Stimulated activated naive CD8-positive, alpha-beta T cell treated with anti-CD3 and anti-CD28 coated beads, Interleukin-15, amount 100 ng/mL, for 72 hours (primary cell): ENCODE measurements at regions not wholly inside any gene's neighbourhood (a gene's known extent, or its start where the extent isn't known, plus 50 kb on each side); places are given as distances from the start of the nearest gene placed in this dataset.

Experiments used
- ATAC-seq: fragments of 150-1000 bp; cut with Tn5 transposase; 2 replicates; pipeline ENCODE4 v1.10.0; 2021; ENCODE audit warnings: mild to moderate bottlenecking, moderate library complexity
- DNase-seq, 2 donors: peaks; one replicate each; pipeline ENCODE4 v3.0.0; 2021 to 2022
- H3K27ac Mint-ChIP-seq, 2 donors: one replicate each; pipeline ENCODE4 v1.8.0; 2022; ENCODE audit warnings: mild to moderate bottlenecking in 2 of 2, mixed read lengths in 2 of 2, moderate library complexity in 2 of 2
- H3K27me3 Mint-ChIP-seq: one replicate; pipeline ENCODE4 v1.8.0; 2022; ENCODE audit warnings: mixed read lengths
- H3K4me1 Mint-ChIP-seq: one replicate; pipeline ENCODE4 v1.8.0; 2022; ENCODE audit warnings: mild to moderate bottlenecking, mixed read lengths
- H3K4me3 Mint-ChIP-seq, 2 donors: one replicate each; pipeline ENCODE4 v1.8.0; 2022; ENCODE audit warnings: mild to moderate bottlenecking in 2 of 2, mixed read lengths in 2 of 2, moderate library complexity in 1 of 2
- H3K9me3 Mint-ChIP-seq, 2 donors: one replicate each; pipeline ENCODE4 v1.8.0; 2022; ENCODE audit warnings: mixed read lengths in 2 of 2

- Mint-ChIP-seq H3K4me3 (no peak overlapping the region), H3K9me3 (no peaks in the 10 kb centered on the region), H3K27me3 (no peaks in the 10 kb centered on the region), H3K27ac (no peak overlapping the region), H3K4me1 (no peaks in the 10 kb centered on the region)
- DNase-seq (no peak), ATAC-seq (no peak)
These were observed 677.0 kb downstream of the NR2F1-AS1 start for GRCh38 chr5:92904021-92904420.

- Mint-ChIP-seq H3K9me3 (no peaks in the 10 kb centered on the region), H3K4me1 (no peaks in the 10 kb centered on the region), H3K27ac (no peak overlapping the region), H3K27me3 (no peaks in the 10 kb centered on the region), H3K4me3 (no peak overlapping the region)
- DNase-seq (no peak), ATAC-seq (no peak)
These were observed 681.4 kb downstream of the NR2F1-AS1 start for GRCh38 chr5:92899611-92900010.

- no peaks in the 10 kb centered on the region for H3K27me3 Mint-ChIP-seq
- no peak overlapping the region for H3K27ac Mint-ChIP-seq
- DNase-seq, result no peak
- H3K9me3 Mint-ChIP-seq, result peaks cover 0 to under 1% of the 10 kb centered on the region in 2 donors
- ATAC-seq, result no peak
- H3K4me1 Mint-ChIP-seq, result no peaks in the 10 kb centered on the region
- H3K4me3 Mint-ChIP-seq, result no peak overlapping the region
These were observed 684.3 kb downstream of the NR2F1-AS1 start for GRCh38 chr5:92896722-92897121.

- no peak overlapping the region for H3K4me3 Mint-ChIP-seq
- DNase-seq (no peak), ATAC-seq (no peak)
- no peak overlapping the region for H3K27ac Mint-ChIP-seq
- peaks cover 9 to 10% of the 10 kb centered on the region in 2 donors for H3K9me3 Mint-ChIP-seq
- no peaks in the 10 kb centered on the region for H3K4me1 Mint-ChIP-seq
- no peaks in the 10 kb centered on the region for H3K27me3 Mint-ChIP-seq
These were observed 690.2 kb downstream of the NR2F1-AS1 start for GRCh38 chr5:92890841-92891244.

GRCh38 chr5:92889140-92889539, 691.9 kb downstream of the NR2F1-AS1 start:
- ATAC-seq, result no peak
- no peak overlapping the region for H3K4me3 Mint-ChIP-seq
- no peak overlapping the region for H3K27ac Mint-ChIP-seq
- H3K27me3 Mint-ChIP-seq, result no peaks in the 10 kb centered on the region
- H3K4me1 Mint-ChIP-seq, result no peaks in the 10 kb centered on the region
- DNase-seq, result no peak
- H3K9me3 Mint-ChIP-seq, result peaks cover 9 to 10% of the 10 kb centered on the region in 2 donors

- no peaks in the 10 kb centered on the region for H3K4me1 Mint-ChIP-seq
- no peak overlapping the region for H3K27ac Mint-ChIP-seq
- DNase-seq (no peak), ATAC-seq (no peak)
- H3K4me3 Mint-ChIP-seq, result no peak overlapping the region
- H3K27me3 Mint-ChIP-seq, result no peaks in the 10 kb centered on the region
- peaks cover 9 to 10% of the 10 kb centered on the region in 2 donors for H3K9me3 Mint-ChIP-seq
These were observed 693.8 kb downstream of the NR2F1-AS1 start for GRCh38 chr5:92887254-92887653.

GRCh38 chr5:92886751-92887150, 694.3 kb downstream of the NR2F1-AS1 start:
- Mint-ChIP-seq H3K9me3 (peaks cover 9 to 10% of the 10 kb centered on the region in 2 donors), H3K27me3 (no peaks in the 10 kb centered on the region), H3K4me1 (no peaks in the 10 kb centered on the region), H3K27ac (no peak overlapping the region), H3K4me3 (no peak overlapping the region)
- DNase-seq (no peak), ATAC-seq (no peak)

GRCh38 chr5:92885950-92886349, 695.1 kb downstream of the NR2F1-AS1 start:
- ATAC-seq, result no peak
- Mint-ChIP-seq H3K27ac (no peak overlapping the region), H3K4me1 (no peaks in the 10 kb centered on the region), H3K4me3 (no peak overlapping the region), H3K27me3 (no peaks in the 10 kb centered on the region), H3K9me3 (peaks cover 2 to 3% of the 10 kb centered on the region in 2 donors)
- DNase-seq, result no peak

GRCh38 chr5:92884469-92884868, 696.5 kb downstream of the NR2F1-AS1 start:
- H3K27ac Mint-ChIP-seq, result no peak overlapping the region
- H3K4me3 Mint-ChIP-seq, result no peak overlapping the region
- ATAC-seq (no peak), DNase-seq (no peak)
- H3K27me3 Mint-ChIP-seq, result no peaks in the 10 kb centered on the region
- no peaks in the 10 kb centered on the region for H3K4me1 Mint-ChIP-seq
- H3K9me3 Mint-ChIP-seq, result no peaks in the 10 kb centered on the region

GRCh38 chr5:92879806-92880543, 701.0 kb downstream of the NR2F1-AS1 start:
- no peak overlapping the region for H3K4me3 Mint-ChIP-seq
- ATAC-seq (no peak), DNase-seq (no peak)
- no peak overlapping the region for H3K27ac Mint-ChIP-seq
- peaks cover 10 to 11% of the 10 kb centered on the region in 2 donors for H3K9me3 Mint-ChIP-seq
- H3K27me3 Mint-ChIP-seq, result no peaks in the 10 kb centered on the region
- no peaks in the 10 kb centered on the region for H3K4me1 Mint-ChIP-seq

- Mint-ChIP-seq H3K27me3 (no peaks in the 10 kb centered on the region), H3K27ac (no peak overlapping the region), H3K9me3 (peaks cover 14 to 29% of the 10 kb centered on the region in 2 donors), H3K4me1 (no peaks in the 10 kb centered on the region), H3K4me3 (no peak overlapping the region)
- no peak for DNase-seq
- ATAC-seq, result no peak
These were observed 706.2 kb downstream of the NR2F1-AS1 start for GRCh38 chr5:92874790-92875189.

GRCh38 chr5:92868442-92868841, 712.6 kb downstream of the NR2F1-AS1 start:
- no peak overlapping the region for H3K4me3 Mint-ChIP-seq
- ATAC-seq, result no peak
- DNase-seq, result no peak

GRCh38 chr5:92864591-92864990, 716.4 kb downstream of the NR2F1-AS1 start:
- ATAC-seq (no peak), DNase-seq (no peak)
- H3K4me1 Mint-ChIP-seq, result no peaks in the 10 kb centered on the region
- no peaks in the 10 kb centered on the region for H3K27me3 Mint-ChIP-seq
- no peak overlapping the region for H3K4me3 Mint-ChIP-seq
- no peak overlapping the region for H3K27ac Mint-ChIP-seq
- H3K9me3 Mint-ChIP-seq, result no peaks in the 10 kb centered on the region

More at GRCh38 chr5:92868442-92868841, 712.6 kb downstream of the NR2F1-AS1 start:
- no peaks in the 10 kb centered on the region for H3K27me3 Mint-ChIP-seq
- H3K9me3 Mint-ChIP-seq, result peaks cover 0 to 5% of the 10 kb centered on the region in 2 donors
- H3K27ac Mint-ChIP-seq, result no peak overlapping the region
- no peaks in the 10 kb centered on the region for H3K4me1 Mint-ChIP-seq

- no peaks in the 10 kb centered on the region for H3K27me3 Mint-ChIP-seq
- no peaks in the 10 kb centered on the region for H3K4me1 Mint-ChIP-seq
- no peaks in the 10 kb centered on the region for H3K9me3 Mint-ChIP-seq
- no peak for ATAC-seq
- H3K4me3 Mint-ChIP-seq, result no peak overlapping the region
- no peak overlapping the region for H3K27ac Mint-ChIP-seq
- DNase-seq, result no peak
These were observed 717.4 kb downstream of the NR2F1-AS1 start for GRCh38 chr5:92863666-92864065.

- no peaks in the 10 kb centered on the region for H3K27me3 Mint-ChIP-seq
- DNase-seq, result no peak
- no peak overlapping the region for H3K4me3 Mint-ChIP-seq
- ATAC-seq, result no peak
- H3K4me1 Mint-ChIP-seq, result no peaks in the 10 kb centered on the region
- H3K27ac Mint-ChIP-seq, result no peak overlapping the region
- no peaks in the 10 kb centered on the region for H3K9me3 Mint-ChIP-seq
These were observed 719.3 kb downstream of the NR2F1-AS1 start for GRCh38 chr5:92861531-92862285.

GRCh38 chr5:92860061-92860460, 721.0 kb downstream of the NR2F1-AS1 start:
- Mint-ChIP-seq H3K4me1 (no peaks in the 10 kb centered on the region), H3K9me3 (no peaks in the 10 kb centered on the region), H3K4me3 (no peak overlapping the region), H3K27ac (no peak overlapping the region), H3K27me3 (no peaks in the 10 kb centered on the region)
- DNase-seq (no peak), ATAC-seq (no peak)
